ENCODE measurements at regions not wholly inside any gene's neighbourhood (a gene's known extent, or its start where the extent isn't known, plus 50 kb on each side); places are given as distances from the start of the nearest gene placed in this dataset.

GRCh38 chr5:174338185-174339010, 292.9 kb downstream of the NSG2 start:
- peaks cover 30% of the 10 kb centered on the region for H3K27me3 Mint-ChIP-seq (ENCODE audit: low read depth)
- H3K36me3 Mint-ChIP-seq (ENCODE audit: low read depth) = no peaks in the 10 kb centered on the region
- no peak overlapping the region for H3K27ac Mint-ChIP-seq (ENCODE audit: unreplicated experiment)
- DNase-seq (ENCODE audit: low read depth, low spot score) = no peak
- H3K4me3 Mint-ChIP-seq = no peak overlapping the region
- no peaks in the 10 kb centered on the region for H3K9me3 Mint-ChIP-seq
- H3K4me1 Mint-ChIP-seq = peaks cover 8% of the 10 kb centered on the region
- TF ChIP-seq CTCF (conservative IDR thresholded peaks at IDR 0.05) = no peak

GRCh38 chr5:174339130-174339529, 293.6 kb downstream of the NSG2 start:
- Mint-ChIP-seq H3K36me3 (ENCODE audit: low read depth) (no peaks in the 10 kb centered on the region), H3K4me3 (no peak overlapping the region), H3K27me3 (ENCODE audit: low read depth) (peaks cover 30% of the 10 kb centered on the region), H3K27ac (ENCODE audit: unreplicated experiment) (no peak overlapping the region), H3K9me3 (no peaks in the 10 kb centered on the region), H3K4me1 (peaks cover 8% of the 10 kb centered on the region)
- TF ChIP-seq CTCF (conservative IDR thresholded peaks at IDR 0.05) = no peak
- DNase-seq (ENCODE audit: low read depth, low spot score) = no peak

DNA sequence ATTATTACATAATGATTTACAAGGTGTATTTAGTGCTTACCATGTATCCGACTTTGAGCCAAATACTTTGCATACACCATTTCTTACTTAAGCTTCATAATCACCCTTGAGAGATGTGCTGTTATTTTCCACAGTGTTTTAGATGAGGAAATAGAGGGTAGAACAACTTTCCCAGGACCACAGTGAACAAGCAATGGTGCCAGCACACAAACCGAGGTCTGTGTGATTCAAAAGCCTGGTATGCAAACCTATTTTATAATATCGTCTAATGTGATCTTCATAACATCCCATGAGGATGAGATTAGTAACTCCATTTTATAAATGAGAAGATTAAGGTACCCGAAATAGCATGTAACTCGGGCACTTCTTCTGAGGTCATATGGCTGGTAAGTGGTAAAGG, 294.7 kb downstream of the NSG2 start:
- Mint-ChIP-seq H3K36me3 (ENCODE audit: low read depth) (no peaks in the 10 kb centered on the region), H3K27ac (ENCODE audit: unreplicated experiment) (no peak overlapping the region), H3K4me3 (no peak overlapping the region), H3K4me1 (peaks cover 8% of the 10 kb centered on the region), H3K9me3 (no peaks in the 10 kb centered on the region), H3K27me3 (ENCODE audit: low read depth) (peaks cover 30% of the 10 kb centered on the region)
- TF ChIP-seq CTCF (conservative IDR thresholded peaks at IDR 0.05) = no peak
- no peak for DNase-seq (ENCODE audit: low read depth, low spot score)

DNA sequence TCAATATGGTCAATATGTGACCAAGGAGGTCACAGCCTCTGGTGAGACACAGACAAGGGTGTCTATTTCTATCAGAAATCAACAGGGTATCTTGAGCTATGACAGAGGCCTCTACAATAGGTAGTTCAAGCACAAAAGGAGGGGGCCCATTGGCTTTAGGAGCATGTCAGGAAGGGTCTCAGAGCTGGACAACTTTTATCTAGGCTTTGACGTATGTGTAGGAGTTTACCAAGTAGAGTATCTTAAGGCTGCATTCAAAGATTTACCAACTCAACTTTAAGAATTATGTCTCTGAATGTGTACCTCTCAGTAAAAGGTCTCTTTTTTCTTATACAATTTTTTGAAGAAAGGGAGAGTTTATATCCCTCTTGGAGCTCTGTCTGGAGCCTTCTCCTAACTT, 297.2 kb downstream of the NSG2 start:
- DNase-seq (ENCODE audit: low read depth, low spot score) = no peak
- H3K9me3 Mint-ChIP-seq = no peaks in the 10 kb centered on the region
- TF ChIP-seq CTCF (conservative IDR thresholded peaks at IDR 0.05) = no peak
- H3K27ac Mint-ChIP-seq (ENCODE audit: unreplicated experiment) = no peak overlapping the region
- H3K36me3 Mint-ChIP-seq (ENCODE audit: low read depth) = no peaks in the 10 kb centered on the region
- H3K4me1 Mint-ChIP-seq = peaks cover 8% of the 10 kb centered on the region
- H3K27me3 Mint-ChIP-seq (ENCODE audit: low read depth) = peaks cover 21% of the 10 kb centered on the region
- no peak overlapping the region for H3K4me3 Mint-ChIP-seq

DNA sequence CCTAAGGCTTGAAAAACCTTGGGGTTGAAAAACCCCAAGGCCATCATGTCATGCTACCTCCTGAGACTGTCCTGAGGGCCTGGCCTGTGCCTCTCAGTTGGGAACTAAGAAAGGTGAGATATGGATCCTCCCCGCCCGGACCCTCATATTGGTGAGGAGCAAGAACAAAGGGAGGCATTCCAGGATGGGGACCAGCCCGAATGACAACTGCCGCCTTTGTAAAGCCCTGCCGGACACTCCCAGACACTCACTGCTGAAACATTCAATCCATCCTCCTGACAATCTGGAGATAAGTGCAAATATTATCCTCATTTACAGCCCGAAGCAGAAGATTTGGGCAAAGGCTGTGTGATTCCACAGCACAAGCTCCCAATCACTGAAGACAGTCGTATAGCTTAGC, 298.3 kb downstream of the NSG2 start:
- Mint-ChIP-seq H3K36me3 (ENCODE audit: low read depth) (no peaks in the 10 kb centered on the region), H3K4me1 (no peaks in the 10 kb centered on the region), H3K9me3 (no peaks in the 10 kb centered on the region), H3K27ac (ENCODE audit: unreplicated experiment) (no peak overlapping the region), H3K4me3 (no peak overlapping the region), H3K27me3 (ENCODE audit: low read depth) (peaks cover 10% of the 10 kb centered on the region)
- no peak for TF ChIP-seq CTCF (conservative IDR thresholded peaks at IDR 0.05)
- no peak for DNase-seq (ENCODE audit: low read depth, low spot score)
